Fibroblast of skin of back (primary cell): ENCODE measurements at regions not wholly inside any gene's neighbourhood (a gene's known extent, or its start where the extent isn't known, plus 50 kb on each side); places are given as distances from the start of the nearest gene placed in this dataset.
A peak's percentile ranks its signal among the peaks of the same experiment; 100 is the strongest.

Source experiments
- DNase-seq: peaks from one replicate; pipeline ENCODE4 v3.0.0-alpha.2; 2013

DNA sequence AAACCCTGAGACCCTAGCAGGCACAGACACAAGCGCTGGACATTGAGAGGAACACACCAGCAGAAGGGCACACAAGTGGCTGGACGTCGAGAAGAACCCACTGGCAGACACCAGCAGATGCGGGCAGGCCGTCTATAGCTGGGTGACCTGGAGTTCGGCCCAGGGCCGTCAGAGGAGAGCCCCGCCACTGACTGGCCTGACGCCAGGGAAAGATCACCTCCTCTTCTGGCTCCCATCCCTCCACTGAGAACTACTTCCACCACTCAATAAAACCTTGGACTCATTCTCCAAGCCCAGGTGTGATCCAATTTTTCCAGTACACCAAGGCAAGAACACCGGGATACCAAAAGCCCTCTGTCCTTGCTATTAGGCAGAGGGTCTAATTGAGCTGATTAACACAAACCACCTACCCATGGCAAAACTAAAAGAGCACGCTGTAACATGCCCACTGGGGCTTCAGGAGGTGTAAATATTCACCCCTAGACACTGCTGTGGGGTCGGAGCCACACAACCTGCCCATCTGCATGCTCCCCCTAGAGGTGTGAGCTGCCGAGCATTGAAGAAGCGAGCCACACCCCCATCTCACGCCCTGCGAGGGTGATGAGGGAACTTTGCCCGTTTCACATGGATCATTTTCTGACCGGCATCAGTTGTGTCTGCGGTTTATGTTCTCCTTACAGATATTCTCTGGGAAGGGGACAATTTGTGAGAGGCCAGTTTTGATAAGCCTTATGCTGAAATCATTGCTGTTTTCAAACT is 104.8 kb downstream of the HLX start:
- DNase-seq, result no peak

DNA sequence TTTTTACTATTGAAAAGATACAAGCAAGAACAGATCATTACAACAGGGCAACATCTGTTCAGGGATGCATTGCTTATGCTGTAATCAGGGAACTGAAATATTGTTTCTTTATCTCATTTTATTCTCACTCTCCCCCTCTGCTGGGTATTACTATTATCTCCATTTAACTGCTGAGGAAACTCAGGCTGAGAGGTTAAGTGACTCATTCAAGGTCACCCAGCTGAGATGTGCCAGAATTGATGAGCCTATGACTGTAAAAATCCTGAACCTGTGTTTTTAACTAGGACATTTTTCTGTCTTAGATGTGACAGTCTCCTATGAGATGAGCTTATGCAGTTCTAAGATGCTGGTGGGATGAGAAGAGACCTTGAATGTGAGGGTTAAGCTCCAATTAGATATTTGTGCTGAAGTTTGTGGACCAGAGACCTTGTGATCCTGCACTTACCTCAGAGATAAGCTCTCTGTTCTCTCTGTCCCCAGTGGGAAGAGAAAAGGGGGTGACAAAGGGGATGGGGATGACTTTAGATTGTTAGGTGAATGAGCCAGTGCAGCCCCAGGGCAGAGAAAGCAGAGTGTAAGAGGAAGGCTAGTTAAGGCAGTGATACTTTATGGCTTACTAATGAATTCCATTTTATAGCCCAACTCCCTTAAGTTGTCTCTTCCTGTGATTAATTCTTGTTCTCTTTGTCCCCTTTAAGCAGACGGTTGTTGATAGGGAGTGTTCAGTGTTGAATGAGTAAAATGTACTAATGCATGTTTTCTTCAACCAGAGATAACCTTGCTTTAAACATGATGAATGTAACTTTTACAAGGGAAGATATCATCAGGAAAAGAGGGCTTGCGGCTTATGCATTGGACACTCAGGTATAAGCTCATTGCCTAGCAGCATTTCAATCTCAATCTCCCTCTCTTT is 111.4 kb downstream of the HLX start:
- peak; percentile 57 for DNase-seq

DNA sequence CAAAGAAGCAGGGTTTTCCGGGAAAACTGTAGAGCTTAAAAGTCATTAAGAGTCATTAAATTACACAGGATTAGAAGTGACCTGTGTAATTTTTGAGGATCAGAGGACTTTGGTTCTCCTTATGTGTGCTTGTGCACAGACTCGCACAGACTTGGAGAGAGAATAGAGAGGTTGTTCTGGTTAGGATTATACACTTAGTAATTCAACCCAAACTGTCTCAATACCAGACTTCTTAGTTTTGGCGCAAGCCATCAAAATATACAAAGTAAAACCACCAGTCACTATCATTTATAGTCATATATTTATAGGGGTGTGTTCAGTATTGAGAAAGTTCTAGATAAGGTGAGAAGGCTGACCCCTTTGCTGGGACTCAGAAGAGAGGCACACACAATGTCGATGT is 112.3 kb downstream of the HLX start:
- DNase-seq, result no peak

DNA sequence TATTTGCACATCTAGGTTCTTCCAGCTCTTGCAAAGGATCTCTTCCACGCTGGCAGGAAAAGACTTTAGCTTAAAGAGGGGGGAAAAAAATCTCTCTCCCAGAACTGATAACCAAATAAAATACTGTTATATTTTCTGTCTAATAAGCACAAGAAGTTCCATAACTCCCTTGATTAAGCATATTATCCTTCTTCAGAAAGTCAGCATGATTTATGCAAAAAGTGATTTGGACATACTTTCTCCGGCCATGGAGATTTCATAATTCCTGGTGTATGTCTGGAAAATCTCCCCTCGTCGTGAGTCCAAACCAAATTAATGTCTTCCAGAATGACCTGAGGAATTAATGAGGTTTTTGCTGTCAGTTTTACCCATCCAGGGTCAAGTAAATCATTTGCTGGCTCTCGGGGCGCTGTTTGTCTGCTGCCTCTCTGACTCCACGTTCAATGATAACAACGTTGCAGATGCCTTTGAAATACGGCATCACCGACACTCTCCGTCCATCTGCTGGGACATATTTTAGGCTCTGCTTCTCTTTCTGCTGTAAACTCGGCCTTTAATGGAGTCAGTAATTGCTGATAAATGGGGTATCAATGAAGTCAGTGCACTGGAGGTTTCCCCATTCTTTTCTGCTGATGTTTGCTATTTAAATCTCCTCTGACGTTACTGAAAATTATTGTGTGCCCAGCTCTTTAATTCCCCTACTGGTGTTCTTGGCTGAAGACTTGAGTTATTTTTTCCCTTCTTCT is 112.9 kb downstream of the HLX start:
- no peak for DNase-seq

DNA sequence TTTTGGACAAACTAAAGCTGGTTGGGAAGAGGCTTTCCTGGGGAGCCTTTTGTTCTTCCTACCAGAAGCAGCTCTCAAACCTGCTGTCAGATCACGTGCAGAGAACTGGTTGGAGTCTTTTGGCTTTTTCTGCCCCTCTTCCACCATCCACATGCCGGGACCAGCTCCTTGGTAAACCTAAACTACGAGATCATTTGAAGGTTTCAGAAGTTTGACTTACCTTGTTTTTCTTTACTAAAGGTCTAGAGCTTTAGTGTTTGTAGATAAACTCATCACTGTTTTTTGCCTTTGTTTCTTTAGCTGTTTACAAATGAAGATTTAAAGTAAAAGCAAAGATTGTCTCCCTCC is 113.4 kb downstream of the HLX start:
- DNase-seq, result no peak

DNA sequence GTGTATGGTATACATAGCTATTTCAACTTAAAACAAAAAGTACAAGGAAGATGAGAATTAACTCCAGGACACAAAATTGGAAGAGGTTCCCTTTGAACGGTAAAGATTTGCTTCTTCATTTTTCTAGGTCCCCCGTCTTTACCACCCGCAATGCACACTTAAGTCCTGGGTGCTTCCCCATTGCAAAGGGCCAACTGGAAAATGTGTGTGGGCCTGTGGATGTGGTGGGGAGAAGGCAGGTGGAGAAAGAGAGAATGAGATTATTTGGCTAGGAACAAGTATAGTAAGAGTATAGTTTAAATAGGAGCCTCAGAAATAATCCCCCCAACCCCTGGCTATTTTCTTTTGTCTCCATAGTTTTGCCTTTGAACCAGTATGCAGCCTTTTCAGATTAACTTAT is 115.4 kb downstream of the HLX start:
- no peak for DNase-seq

DNA sequence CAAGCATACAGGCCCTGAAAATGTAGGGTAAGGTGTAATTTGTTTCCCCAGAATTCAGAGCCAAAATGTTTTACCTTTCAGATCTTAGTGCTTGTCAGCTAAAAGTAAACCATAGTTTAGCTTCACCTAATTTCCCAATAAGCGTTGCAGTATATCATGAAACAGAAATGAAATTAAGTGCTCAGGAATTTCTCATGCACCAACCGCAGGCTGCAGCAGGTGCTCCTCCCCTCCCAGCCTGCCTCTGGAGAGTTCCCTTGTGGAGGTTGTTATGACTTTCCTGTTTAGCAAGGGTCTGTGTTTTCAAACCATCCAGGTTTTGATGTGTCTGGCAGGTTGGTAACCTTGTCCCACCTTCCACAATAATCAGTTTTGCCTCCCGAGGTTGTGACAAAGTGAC is 118.5 kb downstream of the HLX start:
- no peak for DNase-seq

DNA sequence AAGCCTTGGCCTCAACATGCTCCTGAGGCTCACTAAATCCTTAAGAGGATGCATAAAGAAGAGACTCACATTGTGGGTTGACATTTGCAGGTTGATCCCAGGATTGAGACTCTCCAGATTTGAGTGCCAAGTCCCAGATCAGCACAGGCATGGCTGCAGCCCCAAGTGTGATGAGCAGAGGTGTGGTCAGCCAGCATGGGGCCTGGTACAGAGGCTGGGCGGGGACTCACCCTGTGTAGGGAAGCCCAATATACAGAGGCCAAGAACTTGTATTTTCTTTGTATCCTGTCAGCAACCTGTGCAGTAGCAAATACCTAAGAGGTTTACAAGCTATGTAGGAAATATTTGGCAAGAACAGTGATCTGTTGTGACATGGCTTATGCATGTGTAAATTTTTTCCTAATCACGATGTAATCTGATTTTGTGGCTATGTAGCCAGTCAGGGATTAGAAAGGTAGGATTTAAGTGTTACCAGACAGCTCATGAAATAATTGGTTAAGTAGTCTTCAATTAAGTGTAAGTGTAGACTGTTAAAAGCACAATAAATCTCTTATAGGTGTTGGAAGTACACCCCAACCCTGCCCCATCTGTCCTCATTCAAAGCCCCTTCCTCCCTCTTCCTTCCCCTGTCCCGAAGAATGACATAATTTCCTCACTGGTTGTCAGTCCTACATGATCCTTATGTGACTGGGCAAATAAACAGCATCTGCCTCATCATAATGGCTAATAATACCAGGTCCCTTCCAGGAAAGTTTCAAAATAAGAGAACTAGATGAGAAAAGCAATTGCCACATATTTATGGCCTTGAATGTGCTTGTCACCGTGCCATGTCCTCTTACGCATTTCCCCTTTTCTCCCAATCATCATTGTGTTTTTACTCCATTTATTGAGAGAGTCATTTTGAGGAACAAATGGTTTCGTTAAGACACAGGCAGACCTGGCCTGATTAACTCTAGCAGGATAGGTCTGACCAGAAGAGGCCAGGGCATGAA is 120.9 kb downstream of the HLX start:
- no peak for DNase-seq

DNA sequence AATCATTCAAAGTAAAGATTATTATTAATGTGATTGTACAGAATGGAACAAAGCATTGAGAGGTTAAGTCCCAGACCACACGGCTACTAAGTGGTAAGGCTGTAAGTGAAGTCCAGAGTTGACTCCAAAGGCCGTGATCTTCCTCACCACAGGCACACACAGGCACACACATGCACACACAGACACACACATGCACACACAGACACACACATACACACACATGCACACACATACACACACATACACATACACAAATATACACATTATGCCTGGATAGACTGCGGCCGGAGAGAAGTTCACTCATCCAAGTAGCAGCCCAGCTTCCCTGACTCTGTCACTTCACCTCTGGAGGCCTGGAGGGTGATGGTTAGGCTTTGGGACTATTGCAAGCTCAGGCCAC is 121.9 kb downstream of the HLX start:
- no peak for DNase-seq

DNA sequence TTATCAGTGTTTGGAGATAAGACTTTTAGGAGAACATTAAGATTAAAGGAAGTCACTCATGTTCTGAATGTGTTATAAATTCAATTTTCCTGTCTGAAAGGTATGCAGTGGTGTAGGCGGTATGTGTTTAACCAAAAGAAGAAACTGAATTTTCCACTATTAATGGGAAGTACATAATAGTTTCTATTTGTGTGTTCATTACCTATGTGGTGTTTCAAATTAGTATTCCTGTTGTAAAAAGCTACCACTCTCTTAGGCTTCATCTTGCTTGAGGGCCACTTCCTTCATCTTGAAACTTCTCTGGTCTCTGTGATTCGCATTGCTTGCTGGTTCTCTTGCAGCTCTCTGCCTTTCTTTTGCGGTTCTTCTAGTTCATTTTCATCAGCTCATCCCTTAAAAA is 123.4 kb downstream of the HLX start:
- DNase-seq, result no peak

DNA sequence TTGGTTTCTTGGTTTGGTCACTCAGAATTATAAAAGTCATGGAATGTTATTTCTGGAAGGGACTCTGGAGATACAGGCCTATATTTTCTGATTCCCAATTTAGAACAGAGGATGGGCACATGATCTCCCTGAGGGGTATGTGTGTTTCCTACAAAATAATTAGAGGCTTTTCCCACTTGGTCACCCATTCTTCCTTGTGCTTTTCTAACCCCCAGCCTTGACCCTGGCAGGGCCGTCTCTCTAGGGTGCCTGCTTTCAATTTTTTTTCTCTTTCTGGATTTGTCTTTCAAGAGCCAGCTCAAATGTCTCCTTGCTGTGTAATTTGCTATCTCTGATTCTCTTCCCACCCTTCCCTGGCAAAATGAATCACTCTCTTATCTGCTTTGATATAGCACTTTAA is 131.9 kb downstream of the HLX start:
- peak; percentile 76 for DNase-seq

DNA sequence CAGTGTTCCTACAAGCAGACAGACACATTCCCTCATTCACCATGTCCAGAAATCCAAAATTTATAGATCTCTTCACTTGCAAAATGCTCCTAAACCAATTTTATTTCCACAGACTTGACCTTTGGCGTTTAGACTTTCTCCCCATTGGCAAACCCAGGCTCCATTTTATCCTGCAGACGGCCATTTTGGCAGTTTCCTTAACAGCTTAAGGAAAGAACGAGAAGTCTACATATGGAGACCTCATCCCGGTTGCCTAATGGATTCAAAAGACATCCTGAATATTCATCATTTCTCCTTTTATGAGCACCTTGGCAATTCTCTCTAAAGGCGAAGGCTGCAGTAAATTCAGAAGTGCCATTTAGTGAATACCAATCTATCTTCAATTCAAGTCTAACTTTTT is 132.9 kb downstream of the HLX start:
- DNase-seq, result no peak

DNA sequence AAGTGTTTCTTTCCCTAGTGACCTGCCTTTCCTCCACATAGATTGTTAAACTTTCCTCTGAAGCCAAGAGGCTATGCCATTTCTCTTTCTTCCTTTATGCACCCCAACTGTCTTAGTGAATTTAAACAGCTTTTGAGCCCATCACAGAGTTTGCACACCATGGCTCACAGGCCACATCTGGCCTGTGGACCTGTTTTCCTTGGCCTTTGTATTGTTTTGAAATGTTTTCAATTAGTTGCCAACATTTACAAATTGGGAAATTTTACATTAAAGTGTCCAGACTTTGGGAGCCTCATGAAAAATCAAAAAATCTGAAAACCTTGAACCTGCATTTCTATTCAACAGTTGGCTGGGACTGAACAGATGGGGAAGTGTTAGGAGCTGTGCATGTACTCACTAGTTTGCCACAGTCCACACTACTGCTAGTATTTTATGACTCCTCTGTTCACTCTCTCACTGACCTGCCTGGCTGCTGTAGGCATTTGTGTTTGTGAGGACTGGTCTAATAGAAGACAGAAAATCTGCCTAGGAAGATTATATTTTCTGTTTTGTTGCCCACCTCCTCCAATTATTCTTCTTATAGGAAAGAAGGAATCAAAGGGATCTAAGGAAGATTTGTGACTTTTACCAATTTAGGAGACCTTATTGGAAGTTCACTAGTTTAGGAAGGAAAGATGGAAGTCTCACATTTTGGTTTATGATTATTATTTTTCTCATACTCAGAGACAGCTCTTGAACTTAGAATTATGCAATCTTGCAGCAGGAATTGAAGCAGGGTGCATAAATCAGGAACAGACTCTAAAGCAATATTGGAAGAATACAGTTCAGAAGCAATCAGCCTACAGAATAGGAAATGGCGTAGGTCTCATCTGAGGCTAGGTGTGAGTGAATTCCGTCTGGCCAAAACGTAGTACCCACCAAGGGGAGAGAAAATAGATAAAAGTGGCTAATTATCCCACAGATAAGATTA is 134.7 kb downstream of the HLX start:
- no peak for DNase-seq

DNA sequence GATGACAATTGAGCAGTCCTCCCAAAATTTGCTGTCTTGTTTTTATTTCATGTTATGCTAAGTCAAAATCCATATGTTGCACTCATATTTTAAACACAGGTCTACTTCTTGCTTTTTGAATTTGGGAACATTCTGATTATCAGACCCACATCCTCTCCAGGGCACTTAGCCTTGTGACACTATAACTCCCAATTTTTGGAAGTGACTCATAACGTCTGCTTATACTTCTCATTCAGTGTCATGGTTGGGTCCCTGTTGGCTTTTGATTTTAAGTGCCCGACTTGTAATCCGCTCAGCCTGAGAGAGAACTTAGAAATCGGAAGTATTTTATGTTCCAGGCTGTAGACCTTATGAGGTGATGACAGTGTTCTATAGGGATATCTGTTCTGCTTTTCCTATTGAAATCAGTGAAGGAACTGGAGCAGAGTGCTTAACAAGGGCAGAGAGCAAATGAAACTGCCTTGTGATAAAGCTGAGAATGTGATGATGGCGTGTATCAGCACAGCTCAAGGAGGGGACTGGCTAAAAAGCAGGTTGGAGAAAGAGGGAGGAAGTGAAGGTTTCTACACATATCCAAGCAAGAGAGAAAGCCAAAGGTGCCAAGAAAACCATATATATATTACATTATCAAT is 136.0 kb downstream of the HLX start:
- DNase-seq, result no peak

DNA sequence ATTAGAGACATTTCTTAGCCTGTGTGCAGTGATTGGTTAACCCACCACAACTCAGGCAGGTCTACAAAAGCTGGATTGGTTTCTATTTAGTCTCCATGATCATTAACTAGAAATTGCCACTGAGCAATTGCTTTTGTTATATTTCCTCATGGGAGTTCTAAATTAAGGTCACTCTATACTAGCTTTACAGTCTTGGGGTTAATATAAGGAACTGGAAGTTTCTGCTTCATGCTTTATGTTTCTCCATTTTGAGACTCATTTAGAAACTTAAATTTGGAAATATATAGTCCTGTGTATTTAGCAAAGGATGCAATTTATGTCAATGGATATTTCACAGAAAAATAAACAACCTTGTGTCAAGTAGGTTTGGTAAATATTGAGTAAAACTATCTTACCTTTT is 137.5 kb downstream of the HLX start:
- DNase-seq, result no peak

DNA sequence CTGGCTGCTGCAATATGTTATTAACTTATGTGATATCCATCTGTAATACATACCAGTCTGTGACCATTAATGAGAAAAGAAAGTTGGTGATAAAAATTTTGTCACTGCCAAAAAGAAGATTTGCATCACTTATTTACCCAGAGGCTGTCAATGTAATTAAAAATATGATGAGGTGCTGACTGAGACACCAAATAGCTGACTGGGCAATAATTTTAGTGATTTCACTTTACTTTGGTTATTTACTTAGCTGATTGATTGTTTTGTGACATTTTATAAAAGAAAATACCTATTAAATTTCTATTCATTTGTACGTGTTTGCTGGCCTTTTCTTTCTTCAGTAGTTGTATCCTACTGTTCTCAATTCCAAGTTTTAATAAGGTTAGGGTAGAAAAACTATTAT is 139.2 kb downstream of the HLX start:
- no peak for DNase-seq

DNA sequence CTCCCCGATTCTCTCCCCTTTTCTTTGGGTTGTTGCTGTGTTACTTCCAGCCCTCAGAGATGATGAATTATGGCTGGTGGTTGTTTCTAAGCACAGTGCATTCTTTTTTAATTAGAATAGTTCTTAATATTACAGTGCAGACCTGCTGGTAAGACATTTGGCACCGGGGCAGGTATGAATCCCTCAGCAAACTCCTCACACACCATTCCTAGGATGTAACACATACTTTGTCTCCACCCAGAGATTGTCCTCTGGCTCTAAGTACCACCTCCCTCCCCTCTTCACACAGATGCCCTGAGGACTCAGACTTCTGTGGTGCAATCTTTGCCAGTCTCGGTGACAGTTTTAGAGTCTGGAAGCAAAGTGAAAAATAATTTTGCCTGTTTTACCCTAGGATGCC is 143.1 kb downstream of the HLX start:
- DNase-seq, result no peak

DNA sequence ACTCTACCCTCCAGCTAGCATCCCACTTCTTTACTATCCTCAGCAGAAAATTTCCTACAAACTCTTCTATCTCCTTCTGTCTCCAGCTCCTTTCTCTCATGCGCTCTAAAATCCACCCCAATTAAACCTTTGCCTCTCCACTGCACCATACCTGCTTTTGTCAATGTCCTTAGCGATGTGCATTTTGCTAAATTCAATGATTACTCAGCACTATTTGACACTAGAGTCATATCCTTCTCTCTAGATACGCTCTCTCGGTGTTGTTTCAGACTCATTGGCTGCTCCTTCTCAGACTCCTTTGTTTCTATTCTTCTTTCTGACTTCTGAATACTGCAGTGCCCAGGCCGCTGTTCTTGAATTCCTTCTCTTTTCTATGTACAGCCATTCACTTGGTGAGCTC is 144.2 kb downstream of the HLX start:
- no peak for DNase-seq

DNA sequence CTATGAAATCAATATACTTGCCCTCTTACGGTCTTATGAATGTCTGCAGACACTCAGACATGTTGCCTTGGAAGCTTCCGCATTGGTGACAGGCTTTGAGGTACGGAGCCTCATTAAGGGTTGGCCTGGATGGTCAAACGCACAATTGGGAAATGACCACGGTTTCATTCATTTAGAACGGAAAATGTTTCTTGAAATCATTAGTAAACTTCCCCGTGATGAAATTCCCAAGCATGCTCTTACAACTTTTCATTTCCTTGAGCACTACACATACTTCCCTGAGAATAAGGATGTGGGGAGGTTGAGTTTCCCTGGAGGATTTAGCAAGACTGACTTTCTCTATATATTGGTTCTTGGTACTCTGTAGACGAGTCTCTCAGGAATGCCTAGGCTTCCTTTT is 146.3 kb downstream of the HLX start:
- DNase-seq, result no peak

DNA sequence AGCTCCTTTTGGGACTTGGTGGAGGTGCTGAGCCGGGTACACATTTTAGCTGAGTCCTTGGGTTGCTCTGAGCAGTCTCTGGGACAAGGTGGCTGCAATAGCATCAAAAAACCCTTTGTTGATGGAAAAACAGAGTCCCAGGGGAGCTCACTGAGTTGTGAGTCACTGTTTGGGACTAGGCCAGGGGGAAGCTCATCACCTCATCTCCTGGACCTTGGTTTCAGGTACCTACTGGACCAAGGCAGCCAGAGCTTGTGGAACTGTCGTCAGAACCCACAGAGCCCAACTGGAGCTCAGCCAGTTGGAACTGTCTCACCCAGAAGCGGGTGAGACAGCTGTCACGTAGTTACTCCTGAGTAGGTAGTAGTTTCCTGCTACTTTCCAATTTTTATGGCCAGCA is 146.7 kb downstream of the HLX start:
- DNase-seq, result no peak
